B cell (primary cell): ENCODE measurements at regions not wholly inside any gene's neighbourhood (a gene's known extent, or its start where the extent isn't known, plus 50 kb on each side); places are given as distances from the start of the nearest gene placed in this dataset.

ENCODE experiments used
- ATAC-seq: fragments of 200-7000 bp; cut with Tn5 transposase; one replicate; pipeline ENCODE4 v1.10.0; 2021; ENCODE audit warnings: low read depth, mild to moderate bottlenecking, moderate number of reproducible peaks, moderate library complexity
- CTCF ChIA-PET: fragments of 350-600 bp; sonication (Branson Sonifier 250); formaldehyde crosslinking; loops from one replicate; lab custom pipeline; 2021; ENCODE audit warnings: antibody characterized with exemption, inconsistent platforms; lab: Charles Lee
- POLR2A ChIA-PET: fragments of 350-600 bp; sonication (Branson Sonifier 250); formaldehyde crosslinking; loops from one replicate; lab custom pipeline; 2021; ENCODE audit warnings: antibody characterized with exemption; lab: Charles Lee
- DNase-seq: peaks from one replicate; pipeline ENCODE4 v3.0.0; 2013
- H2AFZ ChIP-seq: 2 replicates; pipeline ENCODE4 v1.6.1; 2012; ENCODE audit warnings: mild to moderate bottlenecking, low read depth, low read length; ENCODE audit not compliant: insufficient read depth, poor library complexity, severe bottlenecking
- H3K27ac ChIP-seq, 2 donors: 1 replicate in 1 of 2; 2 replicates in 1 of 2; pipeline ENCODE4 v1.5.1; 2012 to 2013; ENCODE audit warnings: low read length in 2 of 2, mild to moderate bottlenecking in 2 of 2, moderate library complexity in 1 of 2
- H3K27me3 ChIP-seq, 4 experiments: fragments of 200-600 bp in 1 of 4; sonication (generic) in 1 of 4; replicated peaks in 1 of 4; 1 replicate in 2 of 4; 2 replicates in 2 of 4; pipeline versions ENCODE4 v1.6.1 to v1.7.0; 2013 to 2016; ENCODE audit warnings: low read length in 3 of 4, mild to moderate bottlenecking in 2 of 4, mixed read lengths in 1 of 4, moderate library complexity in 1 of 4; ENCODE audit not compliant: insufficient read depth in 4 of 4, control insufficient read depth in 3 of 4; ENCODE audit errors: control extremely low read depth in 1 of 4
- H3K36me3 ChIP-seq, 2 experiments: replicated peaks in 1 of 2; 1 replicate in 1 of 2; 2 replicates in 1 of 2; pipeline versions ENCODE4 v1.6.1 to v1.7.1; 2013; ENCODE audit warnings: low read length in 1 of 2; ENCODE audit not compliant: insufficient read depth in 2 of 2, control insufficient read depth in 1 of 2; ENCODE audit errors: control extremely low read depth in 1 of 2, extremely low read depth in 1 of 2
- H3K4me1 ChIP-seq, 2 donors: fragments of 200-600 bp in 1 of 2; sonication (generic) in 1 of 2; 1 replicate in 1 of 2; 2 replicates in 1 of 2; pipeline versions ENCODE4 v1.5.1 to v1.6.1; 2013 to 2017; ENCODE audit warnings: low read length in 2 of 2; ENCODE audit not compliant: control insufficient read depth in 2 of 2, insufficient read depth in 2 of 2
- H3K4me2 ChIP-seq: replicated peaks from 2 replicates; pipeline ENCODE3; 2012; ENCODE audit warnings: mild to moderate bottlenecking, low read depth, low read length; ENCODE audit not compliant: poor library complexity, severe bottlenecking
- H3K4me3 ChIP-seq, 5 experiments: fragments of 200-600 bp in 1 of 5; sonication (generic) in 1 of 5; 1 replicate in 3 of 5; 2 replicates in 2 of 5; pipeline versions ENCODE4 v1.5.1 to v1.7.0; 2011 to 2016; ENCODE audit warnings: low read length in 4 of 5, mild to moderate bottlenecking in 4 of 5, low read depth in 2 of 5, control low read depth in 1 of 5, moderate library complexity in 1 of 5; ENCODE audit not compliant: insufficient read depth in 1 of 5; ENCODE audit errors: control extremely low read depth in 1 of 5, extremely low read depth in 1 of 5
- H3K79me2 ChIP-seq: fragments of 200-600 bp; sonication (generic); one replicate; pipeline ENCODE4 v1.6.0; 2016; ENCODE audit warnings: low read length; ENCODE audit not compliant: control insufficient read depth, insufficient read depth
- H3K9ac ChIP-seq: fragments of 200-600 bp; sonication (generic); 2 replicates; pipeline ENCODE4 v1.6.1; 2017; ENCODE audit warnings: mild to moderate bottlenecking, low read length, moderate library complexity
- H3K9me3 ChIP-seq, 3 donors: one replicate each; pipeline versions ENCODE4 v1.6.1 to v1.7.1; 2013; ENCODE audit warnings: low read length in 2 of 3; ENCODE audit not compliant: control insufficient read depth in 2 of 3, insufficient read depth in 1 of 3; ENCODE audit errors: control extremely low read depth in 1 of 3
- H4K20me1 ChIP-seq: 2 replicates; pipeline ENCODE4 v1.6.0; 2012; ENCODE audit warnings: mild to moderate bottlenecking, low read length; ENCODE audit not compliant: insufficient read depth, control insufficient read depth, poor library complexity, severe bottlenecking
- H3K27ac Mint-ChIP-seq: one replicate; pipeline ENCODE4 v1.8.0; 2021; ENCODE audit warnings: mixed read lengths
- H3K27me3 Mint-ChIP-seq: one replicate; pipeline ENCODE4 v1.8.0; 2021; ENCODE audit warnings: mixed read lengths
- H3K4me1 Mint-ChIP-seq: one replicate; pipeline ENCODE4 v1.8.0; 2021; ENCODE audit warnings: mixed read lengths
- H3K4me3 Mint-ChIP-seq: one replicate; pipeline ENCODE4 v1.8.0; 2021; ENCODE audit warnings: mixed read lengths
- H3K9me3 Mint-ChIP-seq: one replicate; pipeline ENCODE4 v1.8.0; 2022; ENCODE audit warnings: mixed read lengths; ENCODE audit not compliant: insufficient read depth
- EZH2 ChIP-seq: IDR thresholded peaks from 2 replicates; pipeline ENCODE4 v1.6.1; 2012; ENCODE audit warnings: borderline replicate concordance, low read depth, mild to moderate bottlenecking, moderate library complexity, low read length; ENCODE audit not compliant: insufficient read depth, poor library complexity, severe bottlenecking
- WGBS: methylation state at CpG from one replicate; pipeline ENCODE4 v1.1.5; 2013; ENCODE audit warnings: missing lambda C conversion rate; ENCODE audit not compliant: insufficient coverage; 5-methylcytosine and 5-hydroxymethylcytosine counted together
- intact Hi-C: fragments of 100-400 bp; cut with micrococcal nuclease; formaldehyde crosslinking; loops from one replicate; pipeline ENCODE4 v1.10.0; 2022
- TF ChIP-seq, protein P1 (sequence below): fragments of 200-600 bp; IDR thresholded peaks from one replicate; pipeline ENCODE4 v1.8.0; 2022; ENCODE audit warnings: antibody characterized with exemption, mild to moderate bottlenecking

GRCh38 chr12:61301817-61302216 is 958.4 kb upstream of the USP15 start:
- H3K4me3 Mint-ChIP-seq: no peak overlapping the region
- no peaks in the 10 kb centered on the region for H4K20me1 ChIP-seq
- no peak overlapping the region for H3K4me3 ChIP-seq
- no peaks in the 10 kb centered on the region for H3K27me3 Mint-ChIP-seq
- ChIA-PET POLR2A (no interaction called here), CTCF (no interaction called here)
- H3K36me3 ChIP-seq: no peaks in the 10 kb centered on the region
- H3K4me1 Mint-ChIP-seq: no peaks in the 10 kb centered on the region
- no peak overlapping the region for H3K27ac Mint-ChIP-seq
- TF ChIP-seq, protein P1, sequence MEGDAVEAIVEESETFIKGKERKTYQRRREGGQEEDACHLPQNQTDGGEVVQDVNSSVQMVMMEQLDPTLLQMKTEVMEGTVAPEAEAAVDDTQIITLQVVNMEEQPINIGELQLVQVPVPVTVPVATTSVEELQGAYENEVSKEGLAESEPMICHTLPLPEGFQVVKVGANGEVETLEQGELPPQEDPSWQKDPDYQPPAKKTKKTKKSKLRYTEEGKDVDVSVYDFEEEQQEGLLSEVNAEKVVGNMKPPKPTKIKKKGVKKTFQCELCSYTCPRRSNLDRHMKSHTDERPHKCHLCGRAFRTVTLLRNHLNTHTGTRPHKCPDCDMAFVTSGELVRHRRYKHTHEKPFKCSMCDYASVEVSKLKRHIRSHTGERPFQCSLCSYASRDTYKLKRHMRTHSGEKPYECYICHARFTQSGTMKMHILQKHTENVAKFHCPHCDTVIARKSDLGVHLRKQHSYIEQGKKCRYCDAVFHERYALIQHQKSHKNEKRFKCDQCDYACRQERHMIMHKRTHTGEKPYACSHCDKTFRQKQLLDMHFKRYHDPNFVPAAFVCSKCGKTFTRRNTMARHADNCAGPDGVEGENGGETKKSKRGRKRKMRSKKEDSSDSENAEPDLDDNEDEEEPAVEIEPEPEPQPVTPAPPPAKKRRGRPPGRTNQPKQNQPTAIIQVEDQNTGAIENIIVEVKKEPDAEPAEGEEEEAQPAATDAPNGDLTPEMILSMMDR: no peak
- no peak for TF ChIP-seq EZH2
- DNase-seq: no peak
- H3K79me2 ChIP-seq: no peaks in the 10 kb centered on the region
- H3K4me1 ChIP-seq: no peaks in the 10 kb centered on the region
- no peak overlapping the region for H3K9ac ChIP-seq
- intact Hi-C loops: no loop called here
- no peak overlapping the region for H3K27ac ChIP-seq
- H3K27me3 ChIP-seq: no peaks in the 10 kb centered on the region
- ATAC-seq: no peak
- H2AFZ ChIP-seq: no peak overlapping the region
- H3K9me3 ChIP-seq: no peaks in the 10 kb centered on the region
- H3K9me3 Mint-ChIP-seq: no peaks in the 10 kb centered on the region
- H3K4me2 ChIP-seq: no peak overlapping the region
- no CpG with 5 or more reads among the region's 2 CpGs for WGBS

DNA sequence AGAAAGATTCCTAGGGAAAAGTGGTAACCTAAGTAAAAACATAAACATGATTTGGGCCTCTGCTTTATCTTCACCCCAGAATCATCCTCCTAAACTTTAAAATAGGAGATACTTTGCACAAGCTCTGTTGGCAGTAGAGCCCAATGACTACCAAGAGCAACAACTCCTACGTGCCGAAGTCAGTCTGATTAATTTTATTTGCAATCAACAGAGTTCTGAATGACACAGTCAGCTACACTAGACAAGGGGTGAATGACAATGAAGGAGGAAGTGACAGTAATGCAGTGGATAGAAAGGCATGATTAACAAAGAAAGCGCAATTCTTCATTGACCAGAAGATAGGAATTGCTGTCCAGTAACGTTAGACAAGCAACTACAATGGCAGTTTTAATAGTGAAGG is 957.9 kb upstream of the USP15 start:
- Histone ChIP-seq H4K20me1 (no peaks in the 10 kb centered on the region), H3K27me3 (no peaks in the 10 kb centered on the region), H3K27ac (no peak overlapping the region), H3K36me3 (no peaks in the 10 kb centered on the region), H3K79me2 (no peaks in the 10 kb centered on the region), H3K4me3 (no peak overlapping the region), H3K9ac (no peak overlapping the region), H3K4me2 (no peak overlapping the region), H2AFZ (no peak overlapping the region), H3K9me3 (peaks cover 0 to under 1% (median 0%) of the 10 kb centered on the region in 3 donors), H3K4me1 (no peaks in the 10 kb centered on the region)
- ChIA-PET CTCF (no interaction called here), POLR2A (no interaction called here)
- intact Hi-C loops: no loop called here
- DNase-seq (no peak), ATAC-seq (no peak)
- WGBS: no CpG with 5 or more reads among the region's 4 CpGs
- Mint-ChIP-seq H3K27me3 (no peaks in the 10 kb centered on the region), H3K27ac (no peak overlapping the region), H3K4me1 (no peaks in the 10 kb centered on the region), H3K4me3 (no peak overlapping the region), H3K9me3 (no peaks in the 10 kb centered on the region)
- no peak for TF ChIP-seq EZH2
- TF ChIP-seq, protein P1: no peak
